RPMI8226 (cell line): ENCODE measurements at regions not wholly inside any gene's neighbourhood (a gene's known extent, or its start where the extent isn't known, plus 50 kb on each side); places are given as distances from the start of the nearest gene placed in this dataset.

Experiments
- DNase-seq: peaks from one replicate; pipeline ENCODE4 v3.0.0-alpha.2; 2015

DNA sequence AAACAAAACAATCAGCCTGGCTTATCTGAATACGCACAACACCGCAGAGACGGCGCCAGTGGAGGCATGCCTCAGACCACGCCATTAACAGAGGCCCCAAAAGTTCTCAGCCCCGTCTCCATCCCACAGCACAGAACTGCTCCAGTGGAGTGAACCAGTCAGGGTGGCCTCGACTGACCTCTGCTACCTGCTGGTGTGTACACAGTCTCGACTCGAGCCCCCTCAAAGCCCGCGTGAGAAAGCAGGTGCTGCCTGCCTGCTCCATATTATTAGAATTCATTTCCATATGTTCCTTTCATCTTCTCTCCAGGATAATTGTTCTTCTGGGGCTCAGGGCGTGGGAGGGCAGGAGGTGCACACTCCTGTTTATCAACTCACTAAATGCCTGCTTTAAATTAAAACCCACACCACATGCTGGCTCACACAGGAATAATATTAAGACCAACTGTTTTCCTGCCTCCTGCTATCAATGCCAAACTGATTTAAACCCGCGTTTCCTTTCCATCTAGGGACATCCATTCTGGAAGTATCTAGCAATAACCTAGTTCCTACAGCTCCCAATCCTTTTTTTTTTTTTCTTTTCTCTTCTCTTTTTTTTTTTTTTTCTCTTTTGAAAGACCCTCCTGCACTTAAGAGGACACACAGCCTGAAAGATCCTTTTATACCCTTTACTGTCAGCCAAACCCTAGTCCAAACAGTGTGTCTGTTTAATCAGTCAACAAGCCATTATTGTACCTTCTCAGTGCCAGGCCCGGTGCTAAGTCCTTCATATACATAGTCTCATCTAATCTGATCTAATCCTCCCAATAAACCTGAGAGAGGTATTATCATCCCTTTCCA lies 101.2 kb downstream of the TLE3 start:
- no peak for DNase-seq

DNA sequence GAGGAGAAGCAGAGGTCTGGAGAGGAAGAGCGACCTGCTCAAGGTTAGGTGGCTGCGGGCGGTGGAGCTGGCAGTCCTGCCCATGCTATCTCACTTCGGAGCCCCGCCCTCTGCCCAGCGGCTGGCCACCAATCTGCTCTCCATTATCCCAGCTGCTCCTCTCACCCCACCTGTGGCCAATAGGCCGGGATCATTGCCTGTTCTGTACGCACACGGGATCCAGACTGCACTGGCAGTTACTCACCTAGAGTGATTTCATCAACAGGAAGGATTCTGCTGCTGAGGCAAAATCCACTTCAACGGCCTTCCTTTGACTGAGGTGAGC lies 100.6 kb downstream of the TLE3 start:
- no peak for DNase-seq
